HG03460 (cell line): ENCODE measurements at regions not wholly inside any gene's neighbourhood (a gene's known extent, or its start where the extent isn't known, plus 50 kb on each side); places are given as distances from the start of the nearest gene placed in this dataset.

Experiments
- ATAC-seq: cut with Tn5 transposase; IDR thresholded peaks from one replicate; pipeline ENCODE4 v1.9.1; 2021; ENCODE audit not compliant: unreplicated experiment

DNA sequence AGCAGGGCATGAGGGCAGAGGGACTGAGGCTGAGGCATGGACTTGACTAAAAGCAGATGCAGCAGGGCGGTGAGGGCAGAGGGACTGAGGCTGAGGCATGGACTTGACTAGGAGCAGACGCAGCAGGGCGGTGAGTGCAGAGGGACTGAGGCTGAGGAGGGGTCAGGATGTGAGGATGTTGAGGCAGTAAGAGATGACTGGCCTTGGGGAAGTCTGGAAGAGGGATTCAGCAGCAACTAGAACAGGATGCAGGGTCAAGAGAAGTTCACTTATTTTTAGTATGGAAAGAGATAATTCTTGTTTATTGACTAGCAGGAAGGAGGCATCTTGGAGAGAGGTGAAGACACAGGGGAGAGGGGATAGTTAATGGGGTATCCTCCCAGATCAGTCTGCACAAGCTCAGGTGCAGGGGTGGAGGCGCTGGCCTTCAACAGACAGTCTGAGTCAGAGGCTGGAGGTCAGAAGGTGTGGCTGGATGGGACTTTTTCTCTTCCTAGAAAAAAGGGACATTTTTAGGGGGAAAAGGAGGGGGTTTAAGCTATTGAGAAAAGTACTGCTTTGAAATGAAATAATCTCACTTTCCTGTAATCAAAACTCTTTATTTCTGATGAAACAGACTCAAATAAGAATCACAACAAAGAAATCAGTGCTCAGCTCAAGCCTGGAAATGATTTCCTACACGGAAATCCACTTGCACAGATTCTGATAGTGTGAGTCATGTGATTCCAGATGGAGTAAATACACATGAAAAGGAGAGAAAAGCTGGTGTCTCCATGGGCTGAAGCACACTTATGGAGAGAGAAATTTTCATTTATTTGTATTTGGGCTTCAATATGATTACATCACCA lies 130.9 kb downstream of the PALM2AKAP2 start:
- no peak for ATAC-seq

DNA sequence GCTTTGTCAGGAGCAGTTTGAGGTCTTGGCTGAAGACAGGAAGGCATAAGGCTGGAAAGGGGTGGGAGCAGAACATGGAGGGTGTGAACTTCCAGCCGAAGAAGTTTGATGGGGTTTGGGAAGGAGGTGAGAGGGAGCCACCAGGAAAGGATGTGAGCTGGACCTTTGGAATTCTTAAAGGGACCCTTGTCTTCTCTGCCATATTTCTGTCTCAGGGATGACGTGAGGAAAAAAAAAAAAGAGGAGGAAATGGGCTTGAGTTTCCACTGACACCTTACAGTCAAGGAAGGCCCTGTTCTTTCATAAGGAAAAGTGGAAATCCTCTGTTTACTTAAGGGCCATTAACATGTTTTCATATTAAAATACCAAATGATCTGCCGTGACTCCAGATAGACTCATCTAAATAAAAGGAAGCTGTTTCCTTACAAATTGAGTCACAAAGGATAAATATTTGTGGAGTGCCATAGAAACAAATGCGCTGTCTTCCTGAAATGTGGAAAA lies 132.1 kb downstream of the PALM2AKAP2 start:
- no peak for ATAC-seq

DNA sequence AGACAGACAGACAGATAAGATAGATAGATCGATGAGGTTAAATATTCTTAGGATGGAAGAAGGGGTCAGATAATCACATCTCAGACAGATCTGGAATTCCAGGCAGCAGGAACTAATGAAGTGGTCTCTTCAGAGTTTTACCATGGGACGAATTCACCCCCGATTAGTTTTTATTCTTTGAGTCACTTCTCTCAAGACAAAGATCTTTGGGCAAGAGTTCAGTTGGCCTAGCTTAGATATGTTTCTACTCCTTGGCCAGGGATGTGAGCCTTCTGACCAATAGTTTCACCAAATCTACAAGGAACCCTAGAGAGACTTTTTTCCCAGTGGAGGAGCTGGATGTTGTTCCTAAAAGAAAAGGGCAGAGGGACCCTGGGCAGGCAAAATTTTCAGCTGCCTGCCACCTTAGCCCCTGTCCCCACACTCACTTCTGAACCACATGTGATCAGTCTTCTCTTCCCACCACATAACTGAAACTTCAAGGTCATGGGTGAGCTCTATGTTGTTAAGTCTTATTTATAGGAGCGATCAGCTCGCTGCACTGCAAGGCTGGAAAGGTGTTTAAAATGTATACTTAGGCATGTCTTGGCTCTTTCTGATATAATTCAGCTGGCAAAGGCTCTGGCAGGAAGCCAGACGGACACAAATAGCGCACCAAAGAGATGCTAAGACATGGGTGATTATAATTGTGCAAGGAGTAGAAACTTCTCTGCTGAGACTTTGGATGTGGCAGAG lies 132.9 kb downstream of the PALM2AKAP2 start:
- peak; percentile 41 for ATAC-seq

DNA sequence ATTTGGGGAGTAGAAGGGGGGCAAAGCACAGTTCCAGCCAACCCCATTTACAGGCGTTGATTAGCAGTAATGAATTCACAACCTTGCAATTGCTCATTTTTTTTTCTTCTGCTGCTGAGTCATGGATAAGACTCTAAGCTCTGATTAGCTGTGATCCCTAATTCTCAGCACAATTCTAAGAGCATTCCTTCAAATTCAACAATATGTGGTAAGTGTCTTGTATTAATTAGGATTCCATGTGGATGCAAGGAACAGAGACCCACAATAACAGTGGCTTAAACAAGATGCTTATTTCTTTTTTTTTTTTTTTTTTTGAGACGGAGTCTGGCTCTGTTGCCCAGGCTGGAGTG lies 133.4 kb downstream of the PALM2AKAP2 start:
- ATAC-seq, result no peak

DNA sequence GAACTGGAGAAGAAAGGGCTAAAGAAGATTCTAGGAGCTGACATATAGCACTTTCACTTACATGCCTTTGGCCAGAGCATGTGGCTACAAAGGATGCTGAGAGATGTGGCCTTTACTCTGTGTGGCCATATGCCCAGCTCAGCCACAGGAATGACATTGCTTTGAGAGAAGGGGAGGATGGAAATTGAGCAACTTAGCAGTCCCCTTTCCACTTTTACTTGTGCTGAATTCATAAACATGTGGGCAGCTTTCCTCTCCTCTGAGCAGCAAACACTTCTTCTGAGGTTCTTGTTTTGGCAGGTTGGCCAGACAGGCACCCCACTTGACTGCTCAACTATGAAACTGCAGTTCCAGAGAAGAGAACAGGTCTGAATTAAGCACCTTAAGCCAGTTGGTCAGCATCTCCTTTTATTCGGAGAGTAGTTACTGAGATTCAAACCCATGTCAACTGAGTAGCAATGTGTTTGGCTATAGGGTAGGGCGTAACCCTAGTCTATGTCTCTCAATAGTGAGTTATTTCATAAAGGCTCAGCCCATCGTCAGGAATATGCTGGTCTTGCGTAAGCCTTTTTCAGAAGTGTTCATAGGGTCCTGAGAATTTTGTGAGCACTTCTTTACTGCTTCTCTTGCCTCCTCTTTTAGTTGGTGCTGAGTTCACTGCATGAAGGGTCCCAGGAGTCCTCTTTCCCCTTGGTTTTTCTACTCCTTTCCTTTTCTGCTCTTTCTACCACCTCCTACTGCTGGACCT lies 134.5 kb downstream of the PALM2AKAP2 start:
- peak; percentile 62 for ATAC-seq

DNA sequence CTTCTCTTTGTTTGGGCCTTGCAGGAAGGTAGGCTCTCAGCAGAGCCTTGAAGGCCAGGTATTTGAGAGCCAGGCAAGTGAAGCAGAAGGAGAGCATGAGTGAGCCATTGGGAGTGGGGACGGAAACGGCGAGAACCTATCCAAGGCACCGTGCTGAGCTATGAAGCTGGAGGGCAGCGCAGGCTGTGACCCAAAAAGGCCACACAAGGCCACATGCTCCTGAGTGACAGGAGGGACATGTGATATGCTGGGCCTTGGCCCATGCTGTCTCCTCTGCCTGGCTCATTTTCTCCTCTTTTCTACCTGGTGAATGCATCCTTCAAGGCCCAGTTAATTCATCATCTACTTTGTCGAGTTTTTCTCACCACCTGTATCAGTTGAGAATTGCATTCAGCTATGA lies 136.3 kb downstream of the PALM2AKAP2 start:
- no peak for ATAC-seq

DNA sequence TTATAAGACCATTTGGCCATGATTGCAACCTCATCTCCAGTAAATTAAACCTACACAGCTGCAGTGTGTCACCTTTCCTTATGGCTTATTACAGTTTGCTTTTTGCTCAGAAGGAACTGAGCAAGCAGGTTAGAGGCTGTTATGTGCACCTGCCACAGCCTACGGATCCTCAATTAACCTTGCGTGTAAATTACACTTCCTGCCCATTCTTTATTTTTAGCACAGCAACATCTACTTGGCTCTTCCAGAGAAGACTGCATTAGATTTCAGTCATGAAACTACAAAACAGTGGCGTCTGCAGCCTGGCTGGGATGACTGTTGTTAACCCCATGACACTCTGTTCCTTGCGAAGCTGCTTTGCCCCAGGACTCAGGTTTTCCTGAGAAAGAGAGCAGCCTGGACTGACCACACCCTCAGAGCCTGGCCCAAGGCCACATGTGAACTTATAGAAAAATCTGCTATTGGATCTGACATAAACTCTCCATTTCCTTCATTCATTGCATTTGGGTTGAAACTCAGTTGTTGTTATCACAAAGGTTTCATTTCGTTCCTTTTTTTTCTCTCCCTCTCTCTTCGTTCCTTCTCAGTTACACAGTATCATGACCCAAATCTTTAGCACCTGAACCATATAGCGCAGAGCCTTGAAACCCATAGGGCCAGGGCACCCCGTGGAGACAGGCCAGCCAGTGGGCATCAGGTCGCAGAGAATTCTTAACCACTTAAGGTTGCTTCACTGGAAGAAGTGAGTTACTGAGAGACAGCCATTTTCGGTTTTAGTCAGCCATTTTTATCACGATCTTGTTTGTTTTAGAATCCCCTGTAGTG lies 138.6 kb downstream of the PALM2AKAP2 start:
- peak; percentile 59 for ATAC-seq

DNA sequence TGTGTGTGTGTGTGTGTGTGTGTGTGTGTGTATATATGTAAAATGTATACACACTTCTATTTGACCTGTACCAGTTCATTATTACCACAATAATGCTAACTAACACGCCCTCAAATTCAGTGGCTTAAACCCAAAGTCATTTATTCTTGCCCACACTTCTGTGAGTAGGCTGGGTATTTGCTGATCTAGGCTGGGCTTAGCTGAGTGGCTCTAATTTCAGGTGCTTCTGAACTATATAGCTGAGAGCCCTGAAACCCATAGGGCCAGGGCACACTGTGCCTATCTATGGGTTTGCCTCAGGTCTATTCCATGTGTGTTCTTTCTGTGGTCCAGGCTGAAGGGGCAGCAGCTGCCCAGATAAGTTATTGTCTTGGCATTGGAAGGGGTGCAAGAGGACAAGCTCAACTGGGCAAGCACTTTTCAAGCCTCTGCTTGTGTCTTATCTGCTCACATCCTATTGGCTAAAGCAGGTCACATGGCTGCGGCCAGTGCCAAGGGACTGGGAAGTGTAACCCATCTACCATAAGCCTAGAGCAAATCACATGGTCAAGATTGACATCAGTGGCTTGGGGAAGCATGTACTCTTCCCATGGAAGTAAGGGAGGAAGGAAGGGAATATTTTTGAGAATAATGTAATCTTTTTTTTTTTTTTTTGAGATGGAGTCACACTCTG lies 139.9 kb downstream of the PALM2AKAP2 start:
- ATAC-seq, result no peak

DNA sequence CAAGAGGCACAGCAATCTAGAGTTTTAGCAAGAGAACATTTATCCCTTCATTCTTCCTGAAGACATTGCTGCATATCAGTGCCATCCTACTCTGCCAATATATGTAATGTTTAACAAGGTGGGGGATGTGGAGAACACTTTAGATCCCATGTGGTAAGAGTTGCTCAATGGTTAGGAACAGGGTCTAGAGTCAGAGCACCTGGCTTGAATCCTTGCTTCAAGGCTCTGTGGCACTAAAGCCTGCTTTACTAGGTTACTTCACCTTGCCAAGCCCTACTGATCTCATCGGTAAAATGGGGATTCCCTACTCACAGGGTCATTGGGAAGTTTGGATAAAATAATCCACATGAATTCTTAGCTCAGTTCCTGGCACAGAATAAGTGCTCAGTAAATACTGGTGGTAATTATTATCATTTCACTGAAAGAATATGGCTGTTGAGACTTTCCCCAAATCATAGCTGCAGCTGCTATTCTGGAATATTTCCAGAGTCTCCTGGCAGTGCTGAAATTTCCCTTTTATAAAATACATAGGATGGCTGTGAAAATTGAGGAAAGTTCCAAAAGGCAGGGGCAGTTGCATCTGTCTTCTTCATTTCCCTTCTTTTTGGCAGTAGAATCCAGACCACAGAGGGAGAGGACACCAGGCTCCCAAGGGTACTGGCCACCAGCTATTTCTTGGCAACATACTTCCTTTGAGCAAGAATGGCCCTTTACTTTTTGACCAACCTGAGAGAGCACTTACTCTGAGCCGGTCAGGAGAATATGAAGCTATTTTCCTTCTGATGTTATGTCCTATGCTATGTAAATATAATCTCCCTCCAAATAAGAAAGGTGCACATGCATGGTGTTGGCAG lies 142.8 kb downstream of the PALM2AKAP2 start:
- no peak for ATAC-seq

DNA sequence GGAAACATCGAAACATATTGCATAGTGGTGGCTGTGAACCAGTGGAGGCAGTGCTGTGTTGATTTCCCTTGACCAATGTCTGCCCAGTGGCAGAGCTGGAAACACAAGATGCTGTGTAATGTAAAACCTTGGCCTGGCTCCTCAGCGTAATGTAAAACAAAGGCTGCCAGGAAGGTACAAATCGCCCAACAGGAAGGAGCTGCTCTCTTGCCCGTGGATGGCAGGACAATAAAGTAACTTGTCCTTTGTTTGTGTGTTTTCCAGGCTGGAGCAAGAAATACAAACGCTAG lies 143.4 kb downstream of the PALM2AKAP2 start:
- no peak for ATAC-seq

DNA sequence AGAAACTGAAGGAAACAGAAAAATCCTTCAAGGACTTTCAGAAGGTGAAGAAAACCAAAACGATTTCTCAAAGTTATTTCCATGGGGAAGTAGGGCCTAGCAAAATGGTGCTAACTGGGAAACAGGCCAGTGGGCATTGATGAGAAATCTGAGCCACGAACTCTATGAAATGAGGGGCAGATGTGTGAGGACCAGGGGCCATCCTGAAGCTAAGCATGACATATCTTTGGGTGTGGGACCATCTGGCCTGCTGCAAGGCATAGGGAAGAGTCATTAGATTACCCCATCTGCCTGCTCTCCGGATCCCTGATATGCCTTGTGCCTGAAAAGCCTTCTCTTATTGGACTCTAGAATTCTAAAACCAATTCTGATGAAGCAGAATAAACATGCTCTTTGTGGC lies 143.8 kb downstream of the PALM2AKAP2 start:
- ATAC-seq, result no peak

DNA sequence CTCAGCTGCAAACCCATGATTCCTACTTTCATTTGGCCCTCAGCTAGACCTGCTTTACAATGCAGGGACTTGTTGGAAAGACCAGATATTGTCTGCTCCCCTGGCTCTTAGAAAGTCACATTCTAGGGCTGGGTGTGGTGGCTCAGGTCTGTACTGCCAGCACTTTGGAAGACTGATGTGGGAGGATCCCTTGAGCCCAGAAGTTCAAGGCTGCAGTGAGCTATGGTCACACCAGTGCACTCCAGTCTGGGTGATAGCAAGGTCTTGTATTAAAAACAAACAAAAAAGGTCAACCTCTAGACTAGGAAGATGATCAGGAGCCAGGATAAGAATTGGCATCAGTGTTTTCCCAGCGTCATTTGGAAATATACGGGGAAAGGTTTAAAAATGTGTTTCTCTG lies 145.8 kb downstream of the PALM2AKAP2 start:
- no peak for ATAC-seq

DNA sequence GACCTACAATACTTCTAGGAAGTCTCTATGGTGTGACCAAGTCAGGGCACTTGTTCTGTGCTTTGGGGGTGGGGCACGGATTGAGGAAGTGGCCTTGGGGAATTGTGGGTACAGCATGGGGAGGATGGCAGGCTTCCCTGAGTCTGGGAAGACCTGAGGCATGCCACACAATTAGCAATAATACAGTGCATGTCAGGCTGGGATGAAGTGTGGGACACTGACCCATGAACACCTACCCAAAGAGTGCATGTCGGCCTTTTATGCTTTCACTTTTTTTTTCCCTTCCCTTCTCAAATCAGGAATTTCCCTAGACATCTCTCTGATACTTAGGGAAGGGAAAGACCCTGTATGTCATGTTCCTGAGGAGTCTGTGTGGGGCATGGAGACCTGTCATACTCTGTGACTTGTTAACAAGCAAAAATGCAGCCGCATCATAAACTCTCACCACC lies 146.4 kb downstream of the PALM2AKAP2 start:
- ATAC-seq, result no peak

DNA sequence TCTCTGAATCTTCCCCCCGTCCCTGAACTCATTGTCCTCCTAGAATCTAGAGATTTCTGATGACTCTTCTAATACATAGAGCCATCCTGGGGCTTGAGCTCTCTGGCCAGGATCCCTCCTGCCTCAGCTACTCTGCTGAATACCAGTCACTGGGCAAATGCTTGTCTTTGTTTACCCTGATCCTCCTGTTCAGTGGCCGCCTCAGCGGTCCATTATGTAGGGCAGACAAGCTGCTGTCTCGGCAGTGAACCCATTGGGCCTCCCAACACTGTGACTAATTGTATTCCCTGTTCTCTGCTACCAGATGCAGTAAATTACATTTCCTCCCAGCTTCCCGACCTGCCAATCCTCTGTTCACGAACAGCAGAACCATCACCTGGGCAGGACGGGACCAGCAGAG lies 151.6 kb downstream of the PALM2AKAP2 start:
- ATAC-seq, result no peak

DNA sequence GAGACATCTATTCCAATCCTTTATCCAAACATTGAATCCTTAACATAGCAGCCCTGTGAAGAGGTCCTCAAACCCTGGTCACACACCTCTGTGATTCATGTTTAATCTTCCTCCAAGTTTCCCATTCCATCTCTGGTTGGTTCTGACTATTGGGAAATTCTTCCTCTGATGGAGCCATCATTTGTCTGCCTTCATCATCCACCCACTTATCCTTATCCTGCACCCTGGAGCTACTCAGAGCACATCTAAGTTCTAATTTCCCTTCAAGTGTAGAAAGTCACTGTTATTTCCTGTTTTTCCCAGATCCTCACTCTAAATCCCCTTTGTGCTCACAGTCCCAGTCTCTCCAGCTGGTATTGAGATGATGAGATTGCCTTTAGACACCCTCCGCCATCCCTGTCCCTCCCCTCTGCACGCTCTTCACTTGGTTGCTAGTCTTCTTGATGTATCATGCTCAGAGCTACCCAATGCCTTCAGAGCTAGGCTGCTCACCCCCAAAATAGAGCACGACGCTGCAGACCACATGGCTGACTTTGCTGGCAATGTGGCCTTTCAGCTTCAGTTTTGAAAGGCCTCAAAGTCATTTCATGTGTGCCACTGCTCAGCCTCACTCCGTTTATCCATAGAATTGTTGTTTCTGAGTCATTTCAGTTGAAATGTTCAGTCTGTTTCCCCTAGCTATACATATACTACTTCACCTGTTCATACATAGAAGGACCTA lies 154.3 kb downstream of the PALM2AKAP2 start:
- ATAC-seq, result no peak

DNA sequence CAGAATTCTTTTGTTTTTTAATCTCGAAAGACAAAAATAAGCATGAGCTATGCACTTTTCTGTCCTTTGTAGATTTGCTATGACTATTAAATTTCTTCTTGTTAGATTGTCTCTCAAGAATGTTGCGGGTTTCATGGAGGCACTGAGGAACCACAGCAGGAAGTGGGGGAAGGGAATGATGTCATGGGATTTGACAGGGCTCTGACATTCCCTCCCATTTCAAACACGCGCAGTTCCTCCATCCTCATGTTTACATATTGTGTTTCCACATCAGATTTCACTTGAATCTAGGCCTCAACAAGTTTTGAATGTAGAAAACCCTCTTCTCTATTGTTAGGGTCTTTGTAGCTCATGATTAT lies 154.8 kb downstream of the PALM2AKAP2 start:
- no peak for ATAC-seq

DNA sequence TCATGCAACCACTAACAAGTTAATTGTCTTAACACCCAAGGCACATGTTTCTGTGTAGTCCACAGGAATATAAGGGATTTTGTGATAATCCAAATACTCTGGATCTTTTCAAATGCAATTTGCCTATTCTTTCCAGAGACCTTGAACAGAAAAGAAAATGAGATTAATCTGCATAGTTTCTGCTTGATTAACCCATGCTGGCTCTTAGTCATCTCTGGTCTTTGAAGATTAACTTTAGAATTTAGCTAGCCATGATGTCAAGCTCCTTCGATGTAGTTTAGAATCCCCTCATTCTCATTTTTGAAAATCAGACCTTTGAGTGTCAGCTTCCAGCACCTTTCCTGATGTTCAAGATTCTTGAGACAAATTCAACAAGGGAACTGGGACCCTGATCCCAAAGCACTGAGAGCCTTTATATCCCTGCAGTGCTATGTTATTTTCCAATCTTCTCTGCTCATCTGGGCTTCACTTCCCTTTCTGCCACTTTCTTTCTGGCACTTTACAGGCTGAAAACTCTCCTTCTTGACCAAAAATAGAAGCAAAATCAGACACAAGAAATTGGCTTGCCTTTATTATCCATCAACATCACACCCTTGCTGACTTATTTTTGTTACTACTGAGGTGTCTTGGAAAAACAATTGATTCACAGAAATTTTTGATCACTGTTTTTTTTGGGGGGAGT lies 155.5 kb downstream of the PALM2AKAP2 start:
- ATAC-seq, result peak; percentile 68

DNA sequence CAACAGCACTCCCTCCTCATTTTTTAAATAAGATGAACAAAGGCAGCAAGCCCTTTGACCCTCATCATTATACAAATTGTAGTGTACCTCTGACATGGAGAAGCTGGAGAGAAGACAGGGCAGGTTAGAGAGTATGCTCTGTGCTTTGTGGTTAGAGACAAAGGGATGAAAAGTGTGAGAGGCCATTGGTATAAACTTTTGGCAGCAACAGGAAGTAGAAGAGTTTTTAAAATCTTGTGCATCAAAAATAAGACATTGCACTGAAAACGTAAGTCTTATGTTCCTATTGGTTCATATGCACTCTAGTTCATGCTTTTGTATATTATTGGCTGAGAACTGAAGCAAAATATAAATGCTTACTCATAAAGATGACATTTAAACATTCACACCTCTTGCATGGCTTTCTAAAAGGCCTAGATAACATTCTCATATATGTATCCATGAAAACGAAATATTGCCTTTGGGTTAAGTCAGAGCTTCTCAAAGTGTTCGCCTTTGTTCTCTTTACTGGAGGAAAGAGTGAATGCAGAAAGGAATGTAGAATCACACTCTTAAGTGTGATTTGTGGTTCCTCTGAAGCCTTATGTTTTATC lies 158.0 kb downstream of the PALM2AKAP2 start:
- no peak for ATAC-seq
